C1 segment of cervical spinal cord (tissue), 14 donors: ENCODE measurements at regions not wholly inside any gene's neighbourhood (a gene's known extent, or its start where the extent isn't known, plus 50 kb on each side); places are given as distances from the start of the nearest gene placed in this dataset.
A peak's percentile ranks its signal among the peaks of the same experiment; 100 is the strongest.
"Not testable (repeated sequence)": the region's sequence is repeated elsewhere in the genome, so short reads cannot be mapped to it uniquely, and the experiment has no call there.

Source experiments
- DNase-seq, 14 donors: peaks; one replicate each; lab custom pipeline; 2025; lab: John Stamatoyannopoulos, UW

DNA sequence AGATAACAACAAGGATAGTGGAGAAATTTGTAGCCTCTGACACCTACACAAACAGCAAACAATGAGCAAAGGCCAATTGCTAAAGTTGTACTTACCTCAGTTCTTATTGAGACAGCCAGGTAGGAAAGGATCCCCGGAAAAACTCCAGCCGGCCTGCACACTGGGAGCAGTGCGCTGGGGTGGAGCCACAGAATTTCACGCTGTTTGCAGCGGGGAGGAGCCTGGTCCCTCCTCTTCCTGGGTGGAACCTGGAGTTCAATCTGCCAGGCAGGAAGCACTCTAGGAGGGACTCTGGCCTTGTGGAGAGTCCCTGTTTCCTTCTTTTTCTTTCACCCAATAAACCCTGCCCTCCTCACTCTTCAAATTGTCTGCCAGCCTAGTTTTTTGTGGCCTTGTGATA lies 382.6 kb upstream of the TGIF2LX start:
- DNase-seq: not testable (repeated sequence)

GRCh38 chrX:89557146-89557545 lies 364.6 kb upstream of the TGIF2LX start:
- DNase-seq: not testable (repeated sequence)

- not testable (repeated sequence) for DNase-seq
Observed at GRCh38 chrX:89562079-89562478, 359.6 kb upstream of the TGIF2LX start.

DNA sequence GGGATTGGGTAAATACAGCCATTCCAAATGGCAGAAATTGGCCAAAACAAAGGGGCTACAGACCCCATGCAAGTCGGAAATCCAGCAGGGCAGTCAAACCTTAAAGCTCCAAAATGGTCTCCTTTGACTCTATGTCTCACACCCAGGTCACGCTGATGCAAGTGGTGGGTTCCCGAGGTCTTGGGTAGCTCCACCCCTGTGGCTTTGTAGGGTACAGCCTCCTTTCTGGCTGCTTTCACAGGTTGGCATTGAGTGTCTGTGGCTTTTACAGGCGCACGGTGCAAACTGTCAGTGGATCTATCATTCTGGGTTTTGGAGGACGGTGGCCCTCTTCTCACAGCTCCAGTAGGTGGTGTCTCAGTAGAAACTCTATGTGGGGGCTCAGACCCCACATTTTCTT lies 358.6 kb upstream of the TGIF2LX start:
- DNase-seq: not testable (repeated sequence)

- DNase-seq: not testable (repeated sequence)
Observed at GRCh38 chrX:89567787-89568186, 353.9 kb upstream of the TGIF2LX start.

DNA sequence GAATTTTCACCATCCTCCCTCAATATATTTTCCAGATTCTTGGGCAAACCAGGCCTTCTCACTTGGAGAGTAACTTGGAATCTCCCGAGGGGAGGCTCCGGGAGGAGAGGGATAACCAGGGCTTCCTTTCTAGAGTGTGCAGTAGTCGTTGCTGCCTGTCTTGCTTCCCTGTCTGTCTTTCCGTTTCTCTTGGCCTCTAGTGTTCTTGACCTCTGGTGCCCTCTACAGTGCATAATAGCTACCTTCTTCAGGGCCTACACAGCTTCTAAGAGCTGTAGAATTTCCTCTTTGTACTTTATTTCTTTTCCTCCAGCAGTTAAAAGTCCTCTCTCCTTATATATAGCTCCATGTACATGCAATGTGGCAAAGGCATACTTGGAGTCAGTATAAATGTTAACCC lies 339.8 kb upstream of the TGIF2LX start:
- not testable (repeated sequence) for DNase-seq

GRCh38 chrX:89631858-89632257 lies 289.9 kb upstream of the TGIF2LX start:
- DNase-seq: not testable (repeated sequence)

DNA sequence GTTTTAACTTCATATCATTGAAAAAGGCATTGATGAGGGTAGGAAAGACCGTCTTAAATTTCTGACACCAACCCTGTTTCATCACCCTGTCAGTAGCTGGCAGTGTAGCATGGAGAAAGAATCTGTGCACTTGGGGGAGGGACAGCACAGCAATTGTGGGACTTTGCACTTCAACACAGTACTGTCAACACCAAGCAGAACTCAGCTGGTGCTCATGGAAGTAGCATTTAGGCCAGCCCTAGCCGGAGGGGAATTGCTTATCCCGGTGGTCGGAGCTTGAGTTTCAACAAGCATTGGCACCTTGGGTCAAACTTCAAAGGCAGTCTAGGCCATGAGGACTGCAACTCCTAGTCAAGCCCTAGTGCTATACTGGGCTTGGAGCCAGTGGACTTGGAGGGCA lies 285.8 kb upstream of the TGIF2LX start:
- not testable (repeated sequence) for DNase-seq

- DNase-seq: not testable (repeated sequence)
Observed at GRCh38 chrX:89658662-89659061, 263.0 kb upstream of the TGIF2LX start.

- DNase-seq: not testable (repeated sequence)
Observed at GRCh38 chrX:89706481-89706880, 215.2 kb upstream of the TGIF2LX start.

DNA sequence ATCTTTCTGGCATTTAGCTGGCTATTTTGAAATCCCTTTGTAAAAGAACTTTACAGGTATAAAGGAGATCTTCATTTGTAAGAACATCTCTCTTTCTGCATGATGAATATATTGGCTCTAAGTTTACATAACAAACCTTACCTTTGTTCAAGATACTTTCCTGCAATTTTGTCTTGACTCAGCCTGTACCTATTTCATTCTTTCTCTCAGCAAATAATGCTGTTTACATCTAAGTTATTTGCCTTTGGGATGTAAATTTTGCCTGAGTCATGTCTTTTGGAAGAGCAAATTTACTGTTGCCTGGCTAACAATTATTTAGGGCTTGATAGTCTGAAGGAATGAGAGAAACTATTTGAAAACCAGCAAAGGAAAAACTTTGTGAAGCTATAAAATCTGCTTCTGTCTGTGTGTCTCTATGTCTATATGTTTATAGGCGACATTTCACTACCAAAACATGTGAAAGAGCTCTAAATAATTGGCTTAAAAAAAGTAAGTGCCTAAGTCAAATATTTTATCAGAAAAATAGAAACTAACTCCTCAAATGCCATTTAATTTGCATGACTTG lies 214.3 kb upstream of the TGIF2LX start:
- not testable (repeated sequence) for DNase-seq

DNA sequence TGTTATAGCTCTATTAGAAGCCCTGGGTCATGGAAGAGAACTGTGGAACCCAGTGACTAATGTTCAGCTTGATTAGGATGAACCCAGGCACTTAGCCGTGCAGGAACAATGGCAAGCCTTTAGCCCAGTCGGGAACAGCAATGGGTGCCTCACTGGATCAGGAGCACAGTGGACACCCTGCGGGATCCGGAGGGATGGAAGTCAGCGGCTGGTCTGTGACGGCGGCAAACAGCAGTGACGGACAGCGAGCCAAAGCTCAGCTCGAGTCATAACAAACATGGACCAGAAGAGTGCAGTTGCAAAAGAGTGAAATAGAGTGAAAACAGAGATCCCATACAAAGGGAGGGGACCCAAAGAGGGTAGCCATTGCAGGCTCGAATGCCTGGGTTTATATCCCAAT lies 187.3 kb upstream of the TGIF2LX start:
- DNase-seq: not testable (repeated sequence)

DNA sequence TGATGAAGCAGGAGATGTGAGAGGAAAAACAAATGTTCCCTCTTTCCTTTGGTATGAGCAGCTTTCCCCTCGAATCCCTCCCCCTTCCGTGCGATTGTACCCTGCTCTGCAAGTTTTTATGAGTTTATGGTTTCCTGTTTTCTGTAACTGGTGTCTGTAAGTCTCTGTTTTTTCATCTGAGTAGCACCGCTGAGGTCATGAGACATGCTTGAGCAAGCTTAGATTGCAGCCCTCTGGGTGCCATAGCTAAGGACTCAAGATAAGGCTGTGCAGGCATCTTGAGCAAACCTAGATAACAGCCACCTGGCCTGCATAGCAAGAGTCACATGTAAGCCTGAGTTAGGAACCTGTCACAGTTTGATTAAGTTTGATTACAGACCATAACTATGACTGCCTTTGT lies 165.2 kb upstream of the TGIF2LX start:
- DNase-seq: not testable (repeated sequence)

DNA sequence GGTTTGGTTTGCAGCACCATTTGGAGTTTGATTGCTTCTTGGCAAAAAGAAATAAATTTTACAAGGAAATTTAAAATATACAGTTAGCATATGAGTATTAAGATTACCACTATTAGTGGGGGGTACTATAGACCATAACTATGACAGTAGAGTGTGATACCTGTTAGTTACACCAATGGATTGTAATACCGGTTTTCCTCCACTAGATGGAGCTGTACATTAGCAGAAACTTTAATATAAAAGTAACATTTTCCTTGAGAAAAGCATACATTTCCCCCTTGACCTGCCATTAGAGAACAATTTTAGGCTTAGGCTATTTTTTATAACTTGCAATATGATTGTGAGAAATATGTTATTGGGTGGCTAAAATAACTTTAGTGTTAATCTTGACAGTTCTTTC lies 163.9 kb upstream of the TGIF2LX start:
- DNase-seq: not testable (repeated sequence)

DNA sequence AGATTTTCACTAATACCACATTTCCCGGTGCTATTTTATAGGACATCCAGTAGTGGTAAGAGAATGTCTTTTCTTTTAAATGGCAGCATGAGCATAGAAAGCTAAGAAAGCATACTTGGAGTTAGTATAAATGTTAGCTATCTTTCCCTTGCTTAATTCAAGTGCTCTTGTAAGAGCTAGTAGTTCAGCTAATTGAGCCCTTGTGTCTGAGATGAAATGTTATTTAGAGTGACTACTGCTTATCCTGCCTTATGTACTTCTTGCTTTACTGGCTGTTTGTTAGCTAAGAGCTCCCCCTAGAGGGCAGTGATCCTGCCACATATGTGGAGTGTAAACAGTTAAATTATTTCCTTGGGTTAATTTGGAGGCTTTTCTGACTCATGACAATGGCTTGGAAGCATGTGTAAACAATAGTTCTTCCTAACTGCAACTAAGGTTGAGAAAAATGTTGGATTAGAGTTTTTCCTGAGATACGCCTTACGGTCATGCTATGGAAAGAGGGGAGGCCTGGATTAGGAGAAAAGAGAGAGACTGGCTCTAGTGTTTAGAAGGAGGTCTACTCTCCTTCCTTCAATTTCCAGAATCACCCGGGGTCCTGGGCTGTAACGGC lies 162.5 kb upstream of the TGIF2LX start:
- not testable (repeated sequence) for DNase-seq

- not testable (repeated sequence) for DNase-seq
Observed at GRCh38 chrX:89771639-89772038, 150.1 kb upstream of the TGIF2LX start.

- not testable (repeated sequence) for DNase-seq
Observed at GRCh38 chrX:89811440-89811839, 110.3 kb upstream of the TGIF2LX start.

DNA sequence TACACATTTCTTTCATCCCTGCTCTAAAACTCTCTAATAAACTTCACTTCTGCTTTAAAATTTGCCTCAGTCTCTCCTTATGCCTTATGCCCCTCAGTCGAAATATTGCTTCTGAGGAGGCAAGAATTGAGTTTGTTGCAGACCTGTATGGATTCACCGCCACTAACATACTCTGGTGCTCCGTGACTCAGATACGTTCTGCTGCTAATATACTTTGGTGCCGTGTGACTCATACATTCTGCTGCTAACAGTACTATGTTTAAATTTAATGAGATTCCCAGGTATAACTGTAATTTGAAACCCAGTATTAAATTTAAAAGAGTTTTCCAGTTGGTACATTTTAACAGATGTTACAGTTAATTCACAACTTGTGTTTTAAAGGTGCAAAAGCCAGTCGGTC lies 82.0 kb upstream of the TGIF2LX start:
- DNase-seq: not testable (repeated sequence)

- DNase-seq: peak in 1 of 14 donors; percentile 1
Observed at GRCh38 chrX:89871662-89872061, 50.0 kb upstream of the TGIF2LX start.
